KBM-7 (cell line): ENCODE measurements at regions not wholly inside any gene's neighbourhood (a gene's known extent, or its start where the extent isn't known, plus 50 kb on each side); places are given as distances from the start of the nearest gene placed in this dataset.

ENCODE experiments used
- DNase-seq: peaks from one replicate; pipeline ENCODE4 v3.0.0-alpha.2; 2015
- in situ Hi-C: fragments of 300-500 bp; cut with MboI; formaldehyde crosslinking; loops from 2 replicates; pipeline ENCODE4 v1.14.3; 2020; ENCODE audit warnings: low sequenced_read_pairs, low pct_unique_long_range_greater_than_20kb, mixed read lengths

DNA sequence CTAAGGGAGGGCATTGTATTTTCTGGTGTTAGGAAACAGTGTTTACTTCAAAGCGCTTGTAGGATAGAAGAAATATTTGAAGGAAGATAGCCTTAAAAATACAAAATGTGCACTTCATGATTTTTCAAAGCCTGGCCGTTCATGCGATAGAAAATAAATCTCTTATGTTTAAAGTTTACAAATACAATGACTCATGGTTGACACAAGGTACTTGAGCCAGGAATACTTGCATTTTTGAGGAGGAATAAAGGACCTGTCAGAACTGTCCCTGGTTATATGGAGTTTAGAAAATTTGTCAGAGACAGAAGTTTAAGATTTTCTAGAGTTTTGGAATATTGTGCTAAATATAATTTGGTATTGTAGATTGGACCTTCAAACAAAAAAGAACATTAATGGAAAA, 1223.2 kb upstream of the SLC10A2 start:
- DNase-seq, result no peak
- in situ Hi-C loops, result no loop called here

DNA sequence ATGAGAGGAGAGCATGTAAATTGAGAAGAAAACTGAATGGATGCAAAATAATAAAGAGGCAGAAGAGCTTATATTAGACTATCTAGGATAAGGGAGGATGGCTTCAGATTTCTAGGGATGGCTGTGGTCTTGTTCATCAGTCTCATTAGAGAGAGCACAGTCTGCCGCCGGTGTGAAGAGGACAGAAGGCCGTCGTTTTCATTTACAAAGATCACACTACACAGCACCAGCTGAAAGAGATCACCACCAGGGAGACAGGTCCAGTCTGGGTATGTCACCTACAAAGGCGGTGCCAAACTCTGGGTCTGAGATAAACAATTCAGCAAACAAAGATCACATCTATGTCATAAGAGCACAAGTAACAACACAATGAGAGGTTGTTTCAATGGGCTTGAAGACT, 1222.3 kb upstream of the SLC10A2 start:
- in situ Hi-C loops, result no loop called here
- DNase-seq, result no peak

DNA sequence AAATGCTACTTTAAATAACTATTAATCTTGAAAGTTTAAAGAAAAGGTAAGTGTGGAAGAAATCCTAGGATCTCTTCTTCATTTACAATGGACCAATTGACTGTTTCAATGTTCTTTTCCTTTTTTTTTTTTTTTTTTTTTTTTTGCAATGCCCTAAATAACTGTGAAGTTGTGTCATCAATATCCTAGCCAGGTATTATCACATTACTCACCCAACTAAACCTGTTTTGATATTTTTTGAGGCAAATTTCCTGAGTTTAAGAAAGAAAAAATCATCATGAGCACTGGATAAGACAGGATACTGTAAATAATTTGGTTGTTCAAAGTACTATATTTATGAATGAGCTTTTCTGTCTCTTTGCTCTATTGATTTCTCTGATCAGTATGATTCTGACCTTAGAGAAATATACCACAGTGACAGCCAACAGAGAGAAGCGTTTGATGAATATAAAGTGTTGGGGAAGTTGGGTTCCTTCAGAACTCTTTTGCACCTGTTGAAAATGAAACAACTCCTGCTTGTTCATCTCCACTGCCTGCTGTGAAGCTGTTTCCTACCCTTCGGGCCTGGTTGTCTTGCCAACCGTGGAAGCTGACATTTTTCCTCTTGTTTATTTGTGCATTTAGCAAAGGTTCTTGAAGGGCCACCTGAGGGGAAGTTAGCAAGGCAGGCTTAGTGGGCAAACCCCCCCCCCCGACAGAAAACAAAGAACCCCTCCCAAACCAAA, 1220.5 kb upstream of the SLC10A2 start:
- DNase-seq, result no peak
- in situ Hi-C loops, result no loop called here

DNA sequence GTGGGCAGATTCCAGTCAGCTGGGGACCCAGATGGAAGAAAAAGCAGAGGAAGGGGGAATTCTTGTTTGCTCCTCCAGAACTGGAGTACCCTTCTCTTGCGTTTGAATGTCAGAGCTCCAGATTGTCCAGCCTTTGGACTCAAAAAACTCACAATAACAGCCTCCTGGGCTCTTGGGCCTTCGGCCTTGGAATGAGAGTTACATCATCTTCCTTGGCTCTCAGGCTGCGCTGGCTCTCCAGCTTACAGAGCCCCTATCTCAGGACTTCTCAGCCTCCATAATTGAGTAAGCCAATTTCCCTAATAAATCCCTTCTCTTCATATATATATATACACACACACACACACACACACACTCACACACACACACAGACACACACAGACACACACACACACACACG, 1215.7 kb upstream of the SLC10A2 start:
- no peak for DNase-seq
- in situ Hi-C loops, result no loop called here

DNA sequence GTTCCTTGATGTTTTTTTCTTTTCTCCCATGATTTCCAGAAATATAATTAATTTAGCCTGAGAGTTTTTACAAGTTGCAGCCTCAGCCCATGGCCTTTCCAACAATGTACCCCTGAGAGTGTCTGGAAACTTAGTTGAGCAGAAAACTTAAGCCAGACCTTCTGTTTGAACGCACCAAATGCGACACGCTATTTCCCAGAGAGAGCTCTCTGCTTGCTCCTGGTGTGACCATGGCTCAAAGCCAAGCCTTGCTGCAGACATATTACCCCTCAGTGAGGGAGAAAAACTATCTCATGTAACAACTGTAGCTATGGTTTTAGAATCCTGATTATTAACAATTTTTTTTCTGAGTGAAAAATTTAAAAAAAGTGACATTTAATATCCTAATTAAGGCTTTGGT, 1204.5 kb upstream of the SLC10A2 start:
- no peak for DNase-seq
- in situ Hi-C loops, result no loop called here

DNA sequence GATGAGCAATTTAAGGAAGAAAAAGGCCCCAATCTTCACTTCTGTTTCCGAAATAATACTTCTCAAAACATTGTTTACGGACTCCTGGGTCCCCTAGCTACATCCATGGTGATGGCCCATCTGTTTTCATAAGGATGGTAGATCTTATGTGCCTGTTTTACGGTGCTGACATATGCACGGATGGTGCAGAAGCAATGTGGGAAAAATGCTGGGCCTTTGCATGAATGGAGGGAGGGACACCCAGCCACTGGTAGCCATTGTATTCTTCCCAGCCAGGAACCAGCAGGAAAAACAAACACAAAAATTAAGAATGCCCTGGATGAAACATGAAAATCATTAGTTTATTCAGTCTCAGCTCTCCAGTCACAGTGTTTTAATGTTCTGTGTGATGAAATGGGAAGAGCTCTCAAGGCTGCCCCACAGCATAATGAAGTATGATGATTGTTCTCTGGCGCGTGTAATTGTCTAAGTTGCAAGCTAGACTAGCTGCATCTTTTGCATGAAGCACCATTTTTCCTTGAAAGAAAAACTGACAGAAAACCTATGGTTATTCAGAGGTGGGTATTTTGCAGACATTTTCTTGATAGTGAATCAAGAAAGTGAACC, 1201.1 kb upstream of the SLC10A2 start:
- DNase-seq, result no peak
- in situ Hi-C loops, result no loop called here

DNA sequence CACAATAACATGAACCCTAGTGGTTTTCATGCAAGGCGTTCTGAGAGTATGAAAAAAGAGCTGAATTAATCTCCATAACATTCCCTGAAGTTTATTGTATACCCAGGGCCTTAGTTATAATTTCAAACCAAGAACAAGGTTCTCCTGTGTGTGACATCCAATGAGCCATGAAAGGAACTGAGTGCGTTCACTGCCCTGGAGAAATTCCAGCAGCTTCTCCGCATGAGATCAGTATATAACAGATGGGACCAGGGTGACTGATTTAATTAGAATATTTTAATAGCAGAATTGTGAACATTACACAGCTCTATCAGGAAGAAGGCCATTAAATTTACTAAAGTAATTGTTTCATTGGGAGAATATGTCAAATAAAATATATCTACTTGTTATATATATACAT, 1190.5 kb upstream of the SLC10A2 start:
- no peak for DNase-seq
- in situ Hi-C loops, result no loop called here

DNA sequence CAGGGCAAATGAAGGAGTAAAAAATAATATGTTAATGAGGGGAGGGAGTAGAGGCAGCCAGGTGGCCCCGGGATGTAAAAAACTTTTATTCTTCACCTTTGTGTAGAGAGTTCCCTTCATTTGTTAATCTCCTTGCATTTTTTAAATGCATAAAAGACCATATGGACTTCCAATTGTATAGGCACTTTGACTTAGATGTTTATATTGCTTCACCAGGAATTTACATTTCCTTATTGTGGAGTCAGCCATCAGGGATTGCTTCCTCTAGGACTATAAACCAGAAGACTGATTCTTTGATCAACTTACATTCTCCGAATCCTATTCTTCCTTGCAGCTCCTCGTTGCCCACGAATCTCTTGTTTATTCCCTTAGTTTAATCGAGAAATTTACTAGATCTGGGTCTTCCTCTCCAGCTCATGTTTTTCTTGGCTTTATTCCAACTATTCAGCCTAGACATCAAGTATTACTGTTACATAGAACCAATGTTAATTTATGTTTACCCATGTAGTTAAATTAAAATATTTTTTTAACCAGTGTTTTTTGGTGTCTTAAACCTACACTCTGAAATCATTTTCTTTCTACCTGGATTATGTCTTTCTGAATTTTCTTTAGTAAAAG, 1187.0 kb upstream of the SLC10A2 start:
- in situ Hi-C loops, result no loop called here
- DNase-seq, result no peak

DNA sequence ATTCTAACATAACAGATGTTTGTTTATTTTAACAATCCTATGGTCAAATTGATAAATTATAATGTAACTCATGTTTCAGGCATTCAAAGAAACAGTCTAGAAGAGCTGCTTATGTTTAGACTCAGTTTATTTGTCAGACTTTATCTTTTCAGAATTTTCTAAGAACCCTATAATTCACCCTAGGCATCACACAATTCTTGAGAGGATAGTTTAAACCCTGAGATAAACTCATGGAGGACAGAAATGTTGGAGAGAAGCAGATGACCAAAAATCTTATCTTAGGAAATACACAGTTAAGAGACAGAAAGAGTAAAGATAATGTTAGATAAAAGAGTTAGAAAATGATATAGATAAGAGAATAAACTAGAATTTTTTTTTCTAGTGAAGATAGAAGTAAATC, 1185.7 kb upstream of the SLC10A2 start:
- DNase-seq, result no peak
- in situ Hi-C loops, result no loop called here

DNA sequence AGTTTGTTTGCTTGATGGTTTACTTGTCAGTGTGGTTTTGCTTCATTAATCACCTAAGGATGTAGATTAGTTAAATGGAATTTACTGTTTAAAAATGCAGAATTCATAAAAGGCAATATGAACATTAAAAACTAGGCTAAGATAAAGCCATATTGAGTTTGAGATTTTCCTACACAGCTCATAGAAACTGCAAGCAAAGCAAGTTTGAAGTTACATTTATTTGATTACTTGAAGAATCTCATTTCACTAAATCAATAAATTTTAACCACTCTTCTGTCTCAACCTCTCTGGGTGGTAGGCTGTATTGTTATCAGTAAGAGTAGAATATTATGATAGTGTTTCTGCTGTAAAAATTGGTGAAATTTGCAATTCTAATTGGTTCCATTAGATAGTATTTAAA, 1180.7 kb upstream of the SLC10A2 start:
- in situ Hi-C loops, result no loop called here
- DNase-seq, result no peak

DNA sequence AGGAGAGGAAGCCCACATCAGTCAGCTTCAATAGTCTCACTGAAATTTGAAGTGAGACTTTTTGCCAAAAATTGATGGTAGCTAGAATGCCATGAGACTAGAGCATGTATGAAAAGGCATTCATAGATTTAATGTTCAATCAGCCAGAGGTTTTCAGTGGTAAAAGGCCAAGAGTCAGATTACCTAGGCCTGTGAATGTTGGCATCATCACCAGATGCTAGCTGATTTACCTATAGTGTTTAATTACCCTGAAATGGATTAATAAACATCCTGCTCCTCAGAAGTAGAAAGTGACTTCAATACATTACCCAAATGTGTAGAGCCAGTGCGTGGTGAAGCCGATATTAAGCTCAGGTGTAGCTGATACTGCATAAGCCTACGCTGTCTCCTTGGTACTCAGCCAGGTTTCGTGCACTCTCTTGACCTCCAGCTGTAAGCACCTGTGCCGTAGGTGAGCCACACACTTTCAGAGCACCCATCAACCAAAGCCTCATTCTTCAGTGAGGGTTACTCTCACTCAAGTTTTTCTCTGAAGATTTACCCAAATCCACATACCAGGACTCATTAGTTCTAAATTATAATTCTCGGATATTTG, 1140.3 kb upstream of the SLC10A2 start:
- DNase-seq, result no peak
- in situ Hi-C loops, result no loop called here

DNA sequence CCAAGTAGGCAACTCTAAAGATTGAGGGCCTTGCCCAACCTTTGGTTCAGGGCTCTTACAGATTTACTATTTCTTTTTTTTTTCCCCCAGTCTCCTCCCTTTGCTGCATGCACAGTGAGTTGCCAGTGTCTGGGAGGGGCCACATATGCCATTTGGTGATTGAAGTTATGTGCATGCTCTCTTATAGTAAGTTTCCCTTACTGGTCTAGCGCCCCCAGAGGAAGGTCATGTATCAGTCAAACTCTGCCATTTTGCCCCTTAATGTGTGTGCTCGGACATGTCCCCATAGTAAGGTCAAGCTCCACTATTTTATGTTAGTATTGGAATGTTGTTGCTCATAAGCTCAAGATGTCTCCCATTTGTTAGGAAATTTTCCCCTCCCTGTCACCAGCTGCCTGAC, 1138.0 kb upstream of the SLC10A2 start:
- DNase-seq, result peak; percentile 10
- in situ Hi-C loops, result no loop called here

DNA sequence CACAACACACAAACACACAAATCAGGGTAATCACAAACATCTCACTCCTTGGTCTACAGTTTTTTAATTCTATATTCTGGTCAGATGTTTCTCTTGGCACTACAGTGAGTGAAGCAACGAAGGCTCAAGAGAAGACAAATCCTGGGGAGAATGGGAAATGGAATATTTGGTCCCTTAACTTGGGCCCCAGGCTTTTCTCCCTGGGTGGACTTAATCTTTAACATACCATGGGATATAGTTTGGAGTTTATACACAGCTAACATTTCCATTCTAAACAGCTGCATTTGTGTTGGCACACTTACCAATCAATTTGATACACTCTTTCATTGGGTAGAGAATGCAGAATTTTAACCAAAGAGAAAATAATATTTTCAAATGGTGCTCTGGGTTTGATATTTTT, 1132.6 kb upstream of the SLC10A2 start:
- in situ Hi-C loops, result no loop called here
- DNase-seq, result no peak

DNA sequence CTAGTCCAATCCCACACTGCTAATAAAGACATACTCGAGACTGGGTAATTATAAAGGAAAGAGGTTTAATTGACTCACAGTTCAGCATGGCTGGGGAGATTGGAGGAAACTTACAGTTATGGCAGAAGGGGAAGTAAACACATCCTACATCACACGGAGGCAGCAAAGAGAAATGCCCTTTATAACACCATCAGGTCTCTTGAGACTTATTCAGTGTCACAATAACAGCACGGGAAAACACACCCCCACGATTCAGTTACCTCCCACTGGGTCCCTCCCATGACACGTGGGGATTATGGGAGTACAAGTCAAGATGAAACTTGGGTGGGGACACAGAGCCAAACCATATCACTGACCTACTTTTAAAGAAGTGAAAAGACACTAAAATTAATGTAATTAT, 1130.4 kb upstream of the SLC10A2 start:
- in situ Hi-C loops, result no loop called here

DNA sequence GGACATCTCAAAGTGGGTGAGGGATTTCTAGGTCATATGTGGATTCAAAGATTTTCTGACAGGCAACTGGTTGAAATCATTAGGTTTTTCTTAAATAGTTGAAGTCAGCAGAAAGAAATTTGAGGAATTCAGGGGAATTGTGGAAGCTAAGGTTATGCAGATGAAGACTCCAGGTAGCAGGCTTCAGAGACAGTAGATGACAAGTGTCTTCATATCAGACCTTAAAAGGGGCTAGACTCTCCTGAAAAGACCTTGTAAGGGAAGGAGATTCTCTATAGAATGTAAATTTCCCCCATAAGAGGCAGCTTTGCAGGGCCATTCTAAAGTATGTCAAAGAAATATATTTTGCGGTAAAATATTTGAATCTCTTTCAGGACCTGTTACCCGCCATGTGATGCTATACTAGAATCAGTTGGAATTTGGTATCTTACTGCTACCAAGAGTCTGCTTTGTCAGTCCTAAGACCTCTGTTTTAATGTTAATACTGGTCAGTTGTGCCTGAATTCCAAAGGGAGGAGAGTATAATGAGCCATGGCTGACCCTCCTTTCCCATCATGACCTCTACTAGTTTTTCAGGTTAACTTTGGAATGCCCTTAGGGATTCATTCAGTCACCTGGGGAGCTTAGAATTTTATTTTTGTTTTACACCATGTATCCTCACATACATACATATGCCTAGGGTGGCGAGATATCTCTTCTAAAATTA, 1115.5 kb upstream of the SLC10A2 start:
- in situ Hi-C loops, result no loop called here
- DNase-seq, result no peak

More for the DNA sequence above, 1130.4 kb upstream of the SLC10A2 start:
- no peak for DNase-seq

DNA sequence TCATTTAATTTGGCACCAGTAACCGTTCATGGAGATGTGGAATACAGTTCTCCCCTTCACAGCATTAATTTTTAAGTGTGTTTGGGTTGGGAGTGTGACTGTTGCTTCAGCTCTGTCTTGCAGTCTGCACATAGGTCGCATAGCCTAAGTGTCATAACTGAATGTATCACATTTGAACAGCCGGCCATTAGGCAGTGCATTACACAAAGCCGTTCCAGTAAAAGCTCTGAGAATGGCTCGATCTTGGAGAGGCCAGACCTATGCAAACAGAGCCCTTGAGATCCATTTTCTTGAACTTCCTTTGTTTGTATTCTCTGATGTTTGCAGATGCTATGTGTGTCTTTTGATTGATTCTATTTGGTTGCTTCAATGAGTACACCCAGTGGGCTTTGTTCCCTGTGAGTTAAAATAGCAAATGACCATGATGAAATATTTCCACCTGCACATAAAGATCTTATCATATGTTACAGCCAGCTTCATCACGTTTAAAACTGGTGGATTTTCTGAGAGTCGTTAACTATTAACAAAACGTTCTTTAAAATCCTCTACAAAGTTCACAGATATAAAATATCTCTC, 1104.9 kb upstream of the SLC10A2 start:
- in situ Hi-C loops, result no loop called here
- DNase-seq, result no peak

DNA sequence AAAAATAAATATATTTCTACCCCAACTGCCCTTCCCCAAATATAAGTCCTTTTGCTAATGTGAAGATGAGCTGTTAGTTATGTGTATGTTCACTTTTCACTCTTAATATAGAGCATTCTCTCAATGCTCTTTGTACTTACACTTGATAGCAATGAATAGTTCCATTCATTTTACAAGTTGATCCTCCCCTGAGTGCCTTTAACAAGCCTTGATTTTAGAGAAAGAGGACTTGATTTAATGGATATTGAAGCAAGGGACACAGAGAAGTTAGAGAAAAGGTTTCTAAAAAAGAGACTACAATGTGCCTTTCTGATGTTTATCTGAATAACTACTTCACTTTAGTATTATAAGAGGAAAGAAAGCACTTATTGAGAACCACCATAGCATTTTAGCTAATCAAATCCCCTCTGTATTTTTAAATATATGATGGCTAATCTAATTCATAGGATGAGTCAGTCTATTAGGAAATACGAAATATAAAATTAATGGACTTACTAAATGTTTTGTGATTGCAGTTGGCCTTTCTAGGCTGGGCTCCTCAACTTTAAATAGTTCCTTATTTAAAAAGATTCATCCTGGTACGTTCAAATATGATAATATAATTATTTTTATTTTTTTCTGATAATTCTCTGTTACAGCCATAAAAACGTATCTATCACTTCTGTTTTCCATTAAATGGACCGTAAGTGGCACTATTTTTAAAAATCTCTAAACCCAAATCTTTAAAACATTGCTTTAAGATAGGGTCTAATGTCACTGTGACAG, 1097.8 kb upstream of the SLC10A2 start:
- in situ Hi-C loops, result no loop called here
- DNase-seq, result no peak

DNA sequence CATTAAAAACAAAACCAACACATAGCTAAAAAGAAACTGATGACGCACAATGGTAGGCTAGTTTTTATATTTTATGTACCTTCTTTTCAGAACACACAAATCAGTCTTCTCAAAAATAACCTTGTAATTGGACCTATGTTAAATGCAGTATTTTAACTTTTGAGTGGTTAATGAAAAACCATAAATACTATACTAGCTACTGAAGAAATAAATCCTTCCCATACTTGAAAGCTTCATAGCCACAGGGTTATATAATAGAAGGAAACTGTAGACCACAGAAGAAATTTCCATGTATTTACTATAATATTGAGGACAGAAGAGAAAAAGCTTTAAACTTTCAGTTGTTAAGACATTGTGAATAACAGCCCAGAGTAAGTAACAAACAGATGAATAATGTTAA, 1094.3 kb upstream of the SLC10A2 start:
- in situ Hi-C loops, result no loop called here
- DNase-seq, result no peak
